Esophagus squamous epithelium (tissue), 5 donors: ENCODE measurements at regions not wholly inside any gene's neighbourhood (a gene's known extent, or its start where the extent isn't known, plus 50 kb on each side); places are given as distances from the start of the nearest gene placed in this dataset.

Source experiments
- DNase-seq: peaks from one replicate; lab custom pipeline; 2025; lab: John Stamatoyannopoulos, UW
- H3K27ac ChIP-seq, 4 donors: fragments of 200-600 bp; sonication (generic); one replicate each; pipeline ENCODE4 v1.5.1; 2016 to 2019; ENCODE audit warnings: mild to moderate bottlenecking in 1 of 4
- H3K27me3 ChIP-seq, 4 donors: fragments of 200-600 bp; sonication (generic); 1 replicate in 3 of 4; 2 replicates in 1 of 4; pipeline versions ENCODE4 v1.5.1 to v1.6.0; 2017 to 2021; ENCODE audit warnings: antibody characterized with exemption in 1 of 4
- H3K36me3 ChIP-seq, 3 donors: fragments of 200-600 bp; sonication (generic); one replicate each; pipeline ENCODE4 v1.5.1; 2016 to 2019
- H3K4me1 ChIP-seq, 3 donors: fragments of 200-600 bp; sonication (generic); one replicate each; pipeline ENCODE4 v1.5.1; 2017 to 2019
- H3K4me3 ChIP-seq, 4 donors: fragments of 200-600 bp; sonication (generic); 1 replicate in 3 of 4; 2 replicates in 1 of 4; pipeline ENCODE4 v1.5.1; 2016 to 2019; ENCODE audit warnings: mild to moderate bottlenecking in 2 of 4, moderate library complexity in 1 of 4
- H3K9me3 ChIP-seq, 3 donors: fragments of 200-600 bp; sonication (generic); one replicate each; pipeline ENCODE4 v1.5.1; 2016 to 2019
- CTCF ChIP-seq, 6 experiments: fragments of 450-650 bp in 4 of 6; fragments of 200-600 bp in 2 of 6; sonication (generic) in 2 of 6; IDR thresholded peaks; one replicate each; pipeline ENCODE4 v1.5.1; 2016 to 2019; ENCODE audit warnings: antibody characterized with exemption in 6 of 6, mild to moderate bottlenecking in 4 of 6, moderate library complexity in 4 of 6
- POLR2A ChIP-seq, 4 donors: fragments of 450-650 bp; IDR thresholded peaks; one replicate each; pipeline ENCODE4 v1.6.1; 2017; ENCODE audit warnings: antibody characterized with exemption in 4 of 4, mild to moderate bottlenecking in 4 of 4, moderate library complexity in 3 of 4
- WGBS, 2 donors: methylation state at CpG; one replicate each; pipeline ENCODE4 v1.1.5; 2018; 5-methylcytosine and 5-hydroxymethylcytosine counted together
- intact Hi-C: fragments of 100-400 bp; cut with DNase I; formaldehyde crosslinking; loops from one replicate; pipeline ENCODE4 v1.15.0; 2022
- donor health status: DM: yes; HTN: yes; CAD: no.

- no peaks in the 10 kb centered on the region for H3K9me3 ChIP-seq
- H3K4me3 ChIP-seq: no peak overlapping the region
- intact Hi-C loops: no loop called here
- peaks cover 34 to 89% (median 38%) of the 10 kb centered on the region in 3 donors for H3K4me1 ChIP-seq
- no peak for TF ChIP-seq CTCF (IDR thresholded peaks at IDR 0.05)
- TF ChIP-seq POLR2A (IDR thresholded peaks at IDR 0.05): no peak
- whole genome bisulfite sequencing, 2 donors: 63 to 73% methylated on average over 2 to 4 of the region's 7 CpGs
- H3K27ac ChIP-seq: peak overlapping the region; percentile 75 to 90 (median 81)
- H3K27me3 ChIP-seq: no peaks in the 10 kb centered on the region
- no peak for DNase-seq
- no peaks in the 10 kb centered on the region for H3K36me3 ChIP-seq
These were observed 205.5 kb upstream of the TMEM45B start for GRCh38 chr11:129610125-129610524.

GRCh38 chr11:129610545-129610944 lies 205.1 kb upstream of the TMEM45B start:
- Histone ChIP-seq H3K27ac (peak overlapping the region; percentile 75 to 90 (median 81)), H3K27me3 (no peaks in the 10 kb centered on the region), H3K36me3 (no peaks in the 10 kb centered on the region), H3K9me3 (no peaks in the 10 kb centered on the region), H3K4me1 (peaks cover 34 to 85% (median 38%) of the 10 kb centered on the region in 3 donors), H3K4me3 (no peak overlapping the region)
- DNase-seq: no peak
- WGBS, 2 donors: 57 to 62% methylated on average over 1 to 3 of the region's 5 CpGs
- intact Hi-C loops: no loop called here
- TF ChIP-seq POLR2A (IDR thresholded peaks at IDR 0.05): no peak
- TF ChIP-seq CTCF (IDR thresholded peaks at IDR 0.05): no peak

- Histone ChIP-seq H3K36me3 (no peaks in the 10 kb centered on the region), H3K4me3 (no peak overlapping the region), H3K9me3 (no peaks in the 10 kb centered on the region), H3K4me1 (peaks cover 32 to 74% (median 38%) of the 10 kb centered on the region in 3 donors), H3K27ac (peak overlapping the region; percentile 73 to 90 (median 81)), H3K27me3 (no peaks in the 10 kb centered on the region)
- TF ChIP-seq CTCF (IDR thresholded peaks at IDR 0.05) (no peak), POLR2A (IDR thresholded peaks at IDR 0.05) (no peak)
- 31% methylated on average over 11 to 14 of the region's 17 CpGs for WGBS, 2 donors
- intact Hi-C loops: no loop called here
- DNase-seq: no peak
These were observed 203.8 kb upstream of the TMEM45B start for GRCh38 chr11:129611661-129612446.

GRCh38 chr11:129612447-129612961 lies 203.1 kb upstream of the TMEM45B start:
- TF ChIP-seq POLR2A (IDR thresholded peaks at IDR 0.05): no peak
- no peak for TF ChIP-seq CTCF (IDR thresholded peaks at IDR 0.05)
- no peak for DNase-seq
- peaks cover 0 to 4% (median 0%) of the 10 kb centered on the region in 4 donors for H3K27me3 ChIP-seq
- intact Hi-C loops: no loop called here
- H3K9me3 ChIP-seq: no peaks in the 10 kb centered on the region
- 22 to 35% methylated on average over 6 to 7 of the region's 8 CpGs for WGBS, 2 donors
- no peak overlapping the region for H3K4me3 ChIP-seq
- peaks cover 32 to 78% (median 38%) of the 10 kb centered on the region in 3 donors for H3K4me1 ChIP-seq
- H3K36me3 ChIP-seq: no peaks in the 10 kb centered on the region
- H3K27ac ChIP-seq: peak overlapping the region; percentile 73 to 90 (median 81)

DNA sequence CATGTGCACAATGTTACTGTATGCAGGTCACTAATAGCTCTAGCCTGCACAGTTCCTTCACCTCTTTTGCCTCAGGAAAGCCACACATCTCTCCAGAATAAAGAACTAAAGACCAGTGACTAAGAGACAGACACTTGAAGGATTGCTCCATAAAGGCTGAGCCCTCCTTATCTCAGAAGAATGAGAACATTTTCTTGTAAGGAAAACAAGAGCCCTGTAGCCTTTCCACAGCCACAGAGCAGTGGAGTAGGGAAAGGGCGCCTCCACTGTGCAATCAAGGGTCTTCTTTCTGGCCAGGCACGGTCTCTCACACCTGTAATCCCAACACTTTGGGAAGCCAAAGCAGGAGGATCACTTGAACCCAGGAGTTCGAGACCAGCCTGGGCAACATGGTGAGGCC lies 202.6 kb upstream of the TMEM45B start:
- no peak for DNase-seq
- 59 to 71% methylated on average over 2 to 3 of the region's 3 CpGs for whole genome bisulfite sequencing, 2 donors
- H3K9me3 ChIP-seq: no peaks in the 10 kb centered on the region
- intact Hi-C loops: no loop called here
- TF ChIP-seq POLR2A (IDR thresholded peaks at IDR 0.05) (no peak), CTCF (IDR thresholded peaks at IDR 0.05) (no peak)
- H3K27me3 ChIP-seq: peaks cover 0 to 9% (median 0%) of the 10 kb centered on the region in 4 donors
- H3K4me3 ChIP-seq: no peak overlapping the region
- peaks cover 29 to 78% (median 41%) of the 10 kb centered on the region in 3 donors for H3K4me1 ChIP-seq
- H3K27ac ChIP-seq: peak overlapping the region in 3 of 4 donors; percentile 78 to 90 (median 84)
- no peaks in the 10 kb centered on the region for H3K36me3 ChIP-seq
